HEK293 (cell line): ENCODE measurements at regions not wholly inside any gene's neighbourhood (a gene's known extent, or its start where the extent isn't known, plus 50 kb on each side); places are given as distances from the start of the nearest gene placed in this dataset.

ENCODE experiments used
- WT1 ChIP-seq: fragments of 450-650 bp; formaldehyde crosslinking; IDR thresholded peaks from 2 replicates; pipeline ENCODE4 v1.5.1; 2016; ENCODE audit warnings: missing biosample characterization, missing genetic modification characterization
- TF ChIP-seq, protein P1 (sequence below): fragments of 450-650 bp; formaldehyde crosslinking; IDR thresholded peaks from 2 replicates; pipeline ENCODE4 v1.5.1; 2016; ENCODE audit warnings: missing biosample characterization, missing genetic modification characterization

DNA sequence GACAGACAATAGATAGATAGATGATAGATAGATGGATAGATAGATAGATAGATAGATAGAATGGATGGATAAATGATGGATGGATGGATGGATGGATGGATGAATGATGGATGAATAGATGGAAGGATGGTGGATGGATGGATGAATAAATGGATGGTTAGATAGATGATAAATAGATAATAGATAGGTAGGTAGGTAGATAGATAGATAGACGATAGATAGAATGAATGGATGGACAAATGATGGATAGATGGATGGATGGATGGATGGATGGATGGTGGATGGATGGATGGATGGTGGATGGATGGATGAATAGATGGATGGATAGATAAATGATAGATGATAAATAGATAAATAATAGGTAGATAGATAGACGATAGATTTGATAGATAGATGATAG is 287.4 kb downstream of the CRLF2 start:
- no peak for TF ChIP-seq WT1
- TF ChIP-seq, protein P1, sequence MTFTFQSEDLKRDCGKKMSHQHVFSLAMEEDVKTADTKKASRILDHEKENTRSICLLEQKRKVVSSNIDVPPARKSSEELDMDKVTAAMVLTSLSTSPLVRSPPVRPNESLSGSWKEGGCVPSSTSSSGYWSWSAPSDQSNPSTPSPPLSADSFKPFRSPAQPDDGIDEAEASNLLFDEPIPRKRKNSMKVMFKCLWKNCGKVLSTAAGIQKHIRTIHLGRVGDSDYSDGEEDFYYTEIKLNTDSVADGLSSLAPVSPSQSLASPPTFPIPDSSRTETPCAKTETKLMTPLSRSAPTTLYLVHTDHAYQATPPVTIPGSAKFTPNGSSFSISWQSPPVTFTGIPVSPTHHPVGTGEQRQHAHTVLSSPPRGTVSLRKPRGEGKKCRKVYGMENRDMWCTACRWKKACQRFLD (tag by site-specific recombination) = no peak
